OCI-LY3 (cell line): ENCODE measurements at regions not wholly inside any gene's neighbourhood (a gene's known extent, or its start where the extent isn't known, plus 50 kb on each side); places are given as distances from the start of the nearest gene placed in this dataset.

Source experiments
- EZH2phosphoT487 ChIP-seq: fragments of 200-600 bp; shearing (Covaris generic); IDR thresholded peaks from 2 replicates; pipeline ENCODE4 v1.6.1; 2018; ENCODE audit warnings: antibody characterized with exemption, mixed run types, low read depth
- TF ChIP-seq, protein P1 (sequence below): fragments of 200-600, 300-600 bp; sonication (generic); IDR thresholded peaks from 2 replicates; pipeline ENCODE4 v1.5.1; 2014; ENCODE audit warnings: antibody characterized with exemption, low read length, low read depth

DNA sequence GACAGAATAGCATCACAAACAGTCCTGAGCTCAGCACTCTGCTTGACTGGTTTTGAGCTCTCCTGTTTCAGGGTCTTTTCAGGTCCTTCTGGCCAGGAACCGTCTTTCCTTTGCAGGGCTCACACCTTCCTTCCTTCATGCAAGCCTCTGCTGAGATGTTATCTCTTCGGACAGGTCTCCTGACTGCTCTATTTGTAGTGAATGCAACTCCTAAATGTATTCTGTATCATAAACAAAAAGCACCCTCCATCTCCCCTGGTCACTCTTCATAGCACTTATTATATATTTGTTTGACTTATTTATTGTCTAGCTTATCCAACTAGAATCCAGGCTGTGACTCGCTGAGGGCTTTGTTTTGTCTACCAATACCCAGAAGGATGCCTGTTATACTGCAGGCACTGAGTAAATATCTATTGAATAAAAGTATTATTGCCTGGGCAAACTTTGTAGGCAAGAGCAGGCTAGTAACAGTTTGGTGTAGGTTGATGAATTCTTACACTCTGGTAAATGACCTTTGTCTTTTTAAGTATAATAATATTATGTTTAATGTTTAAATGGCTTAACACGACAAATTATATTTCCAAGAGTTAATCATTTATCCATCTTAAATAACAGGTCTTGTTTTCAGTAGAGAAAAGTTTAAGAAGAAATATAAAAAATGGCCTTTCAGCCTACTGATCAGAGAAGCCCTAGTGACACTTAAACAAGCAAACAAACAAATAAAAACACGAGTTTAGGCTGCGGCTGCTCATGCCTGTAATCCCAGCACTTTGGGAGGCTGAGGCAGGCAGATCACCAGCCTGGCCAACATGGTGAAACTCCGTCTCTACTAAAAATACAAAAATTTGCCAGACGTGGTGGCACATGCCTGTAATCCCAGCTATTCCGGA is 199.7 kb downstream of the BCAS1 start:
- TF ChIP-seq, protein P1, sequence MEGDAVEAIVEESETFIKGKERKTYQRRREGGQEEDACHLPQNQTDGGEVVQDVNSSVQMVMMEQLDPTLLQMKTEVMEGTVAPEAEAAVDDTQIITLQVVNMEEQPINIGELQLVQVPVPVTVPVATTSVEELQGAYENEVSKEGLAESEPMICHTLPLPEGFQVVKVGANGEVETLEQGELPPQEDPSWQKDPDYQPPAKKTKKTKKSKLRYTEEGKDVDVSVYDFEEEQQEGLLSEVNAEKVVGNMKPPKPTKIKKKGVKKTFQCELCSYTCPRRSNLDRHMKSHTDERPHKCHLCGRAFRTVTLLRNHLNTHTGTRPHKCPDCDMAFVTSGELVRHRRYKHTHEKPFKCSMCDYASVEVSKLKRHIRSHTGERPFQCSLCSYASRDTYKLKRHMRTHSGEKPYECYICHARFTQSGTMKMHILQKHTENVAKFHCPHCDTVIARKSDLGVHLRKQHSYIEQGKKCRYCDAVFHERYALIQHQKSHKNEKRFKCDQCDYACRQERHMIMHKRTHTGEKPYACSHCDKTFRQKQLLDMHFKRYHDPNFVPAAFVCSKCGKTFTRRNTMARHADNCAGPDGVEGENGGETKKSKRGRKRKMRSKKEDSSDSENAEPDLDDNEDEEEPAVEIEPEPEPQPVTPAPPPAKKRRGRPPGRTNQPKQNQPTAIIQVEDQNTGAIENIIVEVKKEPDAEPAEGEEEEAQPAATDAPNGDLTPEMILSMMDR: no peak
- TF ChIP-seq EZH2phosphoT487: no peak
